NCI-H510A treated with DMSO at 0.1 percent for 48 hours (cell line): ENCODE measurements at regions not wholly inside any gene's neighbourhood (a gene's known extent, or its start where the extent isn't known, plus 50 kb on each side); places are given as distances from the start of the nearest gene placed in this dataset.
A peak's percentile ranks its signal among the peaks of the same experiment; 100 is the strongest.
"Not testable (repeated sequence)": the region's sequence is repeated elsewhere in the genome, so short reads cannot be mapped to it uniquely, and the experiment has no call there.

Source experiments
- DNase-seq: peaks from one replicate; lab custom pipeline; 2025; lab: John Stamatoyannopoulos, UW

DNA sequence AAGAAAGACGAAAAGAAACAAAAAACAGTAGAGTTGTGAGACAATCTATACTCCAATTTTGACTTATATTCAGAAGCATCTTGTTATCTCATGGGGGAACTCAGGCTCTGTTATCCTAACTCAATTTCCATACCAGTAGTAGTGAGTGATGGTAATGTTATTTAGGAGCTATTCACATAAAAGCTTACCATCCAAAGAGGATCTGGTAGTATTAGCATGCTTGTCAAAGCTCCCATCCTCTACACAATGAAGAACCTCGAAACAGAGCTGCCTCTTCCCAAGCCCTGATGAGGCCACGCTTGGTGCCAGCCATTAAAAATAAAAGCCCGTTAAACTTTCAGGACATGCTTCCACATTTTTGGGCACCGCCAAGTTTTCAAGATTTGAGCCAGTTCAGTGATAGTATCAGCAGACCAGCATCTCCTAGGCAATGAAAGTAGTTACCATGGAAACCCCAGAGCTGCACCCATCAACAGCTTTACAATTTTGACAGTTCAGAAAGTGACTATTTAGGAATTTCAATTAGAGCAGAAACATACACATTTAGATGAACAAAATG, 173.3 kb downstream of the CD83 start:
- no peak for DNase-seq

DNA sequence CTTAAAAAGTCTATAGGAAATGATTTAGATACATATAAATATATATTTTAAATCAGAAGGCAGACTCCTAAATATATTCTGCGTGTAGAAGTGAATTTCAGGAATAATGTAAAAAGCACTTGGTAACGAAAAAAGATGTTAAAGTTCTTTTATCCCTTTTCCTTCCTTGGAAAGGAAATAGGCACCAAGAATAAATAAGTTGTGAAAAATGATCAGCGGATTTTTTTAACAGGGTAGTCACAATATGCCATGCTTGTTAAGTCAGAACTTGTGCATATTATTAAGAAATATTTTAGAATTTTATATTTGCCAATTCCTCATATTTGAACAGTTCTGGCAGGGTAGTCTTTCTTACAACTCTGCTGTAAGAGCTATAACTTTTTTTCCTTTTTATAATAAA, 173.8 kb downstream of the CD83 start:
- no peak for DNase-seq

DNA sequence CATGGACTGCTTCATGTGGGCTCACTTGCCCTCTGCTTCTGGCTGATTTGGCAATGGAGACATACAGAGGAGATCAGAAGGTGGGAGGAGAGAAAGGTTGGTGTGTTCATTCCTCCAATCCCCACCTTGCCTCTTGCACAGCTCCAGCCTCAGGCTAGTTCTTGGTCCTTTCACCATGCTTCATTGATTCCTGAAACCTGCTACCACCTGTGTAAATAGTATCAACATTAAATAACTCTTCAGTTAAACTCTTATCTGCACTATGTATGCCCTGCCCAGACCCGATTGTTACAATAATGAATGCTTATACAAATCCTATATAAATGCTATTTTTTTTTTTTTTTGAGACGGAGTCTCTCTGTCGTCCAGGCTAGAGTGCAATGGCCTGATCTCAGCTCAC, 174.5 kb downstream of the CD83 start:
- peak; percentile 89 for DNase-seq

DNA sequence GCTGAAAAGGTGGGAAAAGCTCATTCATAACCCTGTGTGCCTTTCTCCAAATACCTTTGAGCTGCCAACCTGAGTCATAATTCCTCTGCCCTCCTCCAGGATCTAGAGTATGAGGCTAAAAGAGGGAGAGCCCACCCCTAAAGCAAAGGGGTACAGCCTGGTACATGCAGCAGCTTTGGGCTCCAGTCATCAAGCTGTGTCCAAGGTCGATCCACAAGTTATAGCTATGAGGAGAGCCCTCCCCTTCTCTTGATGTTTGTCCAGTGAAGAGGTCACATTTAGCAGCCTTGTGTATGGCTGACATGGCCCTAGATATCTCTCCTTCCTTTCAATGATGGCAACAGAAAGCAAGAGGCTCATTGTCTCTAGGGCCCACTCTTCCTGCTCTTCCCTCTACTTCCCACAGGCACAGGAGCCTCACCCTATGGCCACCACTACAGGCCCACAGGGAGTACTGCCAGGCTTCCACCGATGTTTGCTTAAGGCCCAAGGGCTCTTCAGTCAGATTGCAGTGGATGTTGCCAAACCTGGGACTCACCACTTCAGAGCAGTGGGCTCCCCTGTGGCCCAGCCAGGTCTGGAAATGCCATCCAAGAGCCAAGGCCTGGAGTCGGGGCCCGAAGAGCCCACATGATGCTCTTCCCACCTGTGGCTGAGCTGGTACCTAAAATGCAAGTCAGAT, 176.8 kb downstream of the CD83 start:
- peak; percentile 93 for DNase-seq

DNA sequence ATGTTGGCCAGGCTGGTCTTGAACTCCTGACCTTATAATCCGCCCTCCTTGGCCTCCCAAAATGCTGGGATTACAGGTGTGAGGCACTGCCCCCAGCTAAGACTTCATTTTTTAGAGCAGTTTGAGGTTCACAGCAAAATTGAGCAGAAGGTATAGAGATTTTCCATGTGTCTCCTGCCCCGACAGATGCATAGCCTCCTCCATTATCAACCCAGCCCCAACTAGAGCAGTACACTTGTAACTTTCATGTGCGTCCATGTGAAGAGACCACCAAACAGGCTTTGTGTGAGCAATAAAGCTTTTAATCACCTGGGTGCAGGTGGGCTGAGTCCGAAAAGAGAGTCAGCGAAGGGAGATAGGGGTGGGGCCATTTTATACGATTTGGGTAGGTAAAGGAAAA, 179.1 kb downstream of the CD83 start:
- not testable (repeated sequence) for DNase-seq

DNA sequence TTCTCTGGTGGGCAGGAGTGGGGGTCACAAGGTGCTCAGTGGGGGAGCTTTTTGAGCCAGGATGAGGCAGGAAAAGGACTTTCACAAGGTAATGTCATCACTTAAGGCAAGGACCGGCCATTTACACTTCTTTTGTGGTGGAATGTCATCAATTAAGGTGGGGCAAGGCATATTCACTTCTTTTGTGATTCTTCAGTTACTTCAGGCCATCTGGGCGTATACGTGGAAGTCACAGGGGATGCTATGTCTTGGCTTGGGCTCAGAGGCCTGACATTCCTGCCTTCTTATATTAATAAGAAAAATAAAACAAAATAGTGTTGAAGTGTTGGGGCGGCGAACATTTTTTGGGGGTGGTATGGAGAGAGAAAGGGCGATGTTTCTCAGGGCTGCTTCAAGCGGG, 179.5 kb downstream of the CD83 start:
- not testable (repeated sequence) for DNase-seq

DNA sequence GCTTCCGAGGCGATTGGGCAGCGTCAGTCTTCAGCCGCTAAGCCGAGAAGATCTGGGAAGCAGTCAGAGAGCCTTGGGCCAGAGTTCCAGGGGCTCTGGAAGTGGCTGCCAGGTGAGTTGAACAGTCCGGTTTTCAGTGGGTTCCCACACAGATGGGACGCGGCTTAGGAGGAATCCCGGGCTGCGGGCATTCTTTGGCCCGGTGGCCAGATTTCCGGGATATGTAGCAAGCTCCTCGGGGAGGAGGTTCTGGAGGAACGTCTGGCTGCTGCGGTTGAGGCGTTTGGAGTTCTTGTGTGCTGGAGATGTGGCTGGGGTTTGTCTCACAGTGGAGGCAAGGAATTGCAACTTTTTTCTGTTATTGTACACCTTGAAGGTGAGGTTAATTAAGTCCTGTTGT, 182.6 kb downstream of the CD83 start:
- DNase-seq, result not testable (repeated sequence)

DNA sequence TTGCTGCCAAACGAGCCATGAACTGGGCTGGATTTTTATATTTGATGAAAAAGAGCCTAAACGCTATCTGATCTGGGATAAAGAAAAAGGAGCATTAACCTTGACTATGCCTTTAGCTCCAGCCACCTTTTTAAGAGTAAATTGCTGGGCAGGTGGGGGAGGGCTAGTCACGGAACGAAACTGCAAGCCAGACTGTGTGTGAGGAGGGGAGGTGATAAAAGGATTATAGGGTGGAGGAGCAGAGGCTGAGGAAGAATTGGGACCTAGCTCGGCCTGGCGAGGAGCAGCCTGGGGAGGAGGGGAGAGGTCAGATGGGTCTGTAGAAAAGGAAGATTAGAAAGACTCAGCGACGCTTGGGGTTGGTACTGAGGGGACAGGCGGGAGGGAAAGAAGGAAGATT, 183.1 kb downstream of the CD83 start:
- not testable (repeated sequence) for DNase-seq

DNA sequence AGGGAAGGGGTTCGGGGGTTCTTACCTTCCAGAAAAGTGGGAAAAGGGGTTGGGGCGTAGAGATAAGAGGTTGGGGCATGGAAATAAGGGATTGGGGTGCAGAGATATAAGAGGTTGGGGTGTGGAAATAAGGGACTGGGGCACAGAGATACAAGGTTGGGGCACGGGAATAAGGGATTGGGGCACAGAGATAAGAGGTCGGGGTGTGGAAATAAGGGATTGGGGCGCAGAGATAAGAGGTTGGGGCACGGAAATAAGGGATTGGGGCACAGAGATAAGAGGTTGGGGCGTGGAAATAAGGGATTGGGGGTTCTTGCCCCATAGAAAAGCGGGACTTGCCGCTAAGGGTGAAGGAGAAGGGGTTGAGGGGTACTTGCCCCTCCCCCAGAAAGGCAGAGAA, 183.9 kb downstream of the CD83 start:
- not testable (repeated sequence) for DNase-seq

DNA sequence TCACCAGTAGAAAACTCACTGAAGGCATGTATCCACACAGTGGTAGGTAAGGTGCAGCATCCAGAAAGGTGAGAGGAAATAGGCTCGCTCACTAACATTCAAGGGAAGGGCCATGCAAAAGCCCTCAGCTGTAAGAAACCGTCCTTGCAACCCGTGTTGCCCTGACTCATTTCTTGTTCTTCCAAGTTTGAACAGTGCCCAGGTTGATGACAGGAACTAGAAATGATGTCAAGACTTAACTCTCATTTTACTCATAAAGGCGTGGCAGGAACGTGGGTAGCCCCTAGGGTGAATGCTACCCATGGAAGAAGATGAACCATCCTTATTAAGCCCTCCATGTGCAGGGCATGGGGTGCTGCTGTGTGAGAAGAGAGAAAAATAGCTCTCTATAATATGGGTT, 187.6 kb downstream of the CD83 start:
- no peak for DNase-seq

DNA sequence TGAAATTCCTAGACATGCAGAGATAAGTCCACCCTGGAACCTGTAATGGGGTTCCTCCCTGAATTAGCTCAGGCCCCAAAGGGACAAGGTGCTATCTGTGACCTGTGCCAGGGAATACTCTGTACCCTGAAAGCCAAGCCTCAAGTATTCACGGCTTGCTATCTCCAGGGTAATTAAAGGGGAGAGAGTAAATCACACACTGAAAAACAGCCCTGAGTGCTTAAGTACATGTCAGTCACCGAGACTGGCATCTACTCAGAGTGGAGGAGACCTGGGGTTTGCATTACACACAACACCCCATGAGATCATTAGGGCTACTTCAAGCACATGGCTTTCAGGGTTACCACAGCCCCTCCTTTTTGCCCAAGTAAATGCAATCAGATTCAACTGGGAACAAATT, 188.1 kb downstream of the CD83 start:
- no peak for DNase-seq

DNA sequence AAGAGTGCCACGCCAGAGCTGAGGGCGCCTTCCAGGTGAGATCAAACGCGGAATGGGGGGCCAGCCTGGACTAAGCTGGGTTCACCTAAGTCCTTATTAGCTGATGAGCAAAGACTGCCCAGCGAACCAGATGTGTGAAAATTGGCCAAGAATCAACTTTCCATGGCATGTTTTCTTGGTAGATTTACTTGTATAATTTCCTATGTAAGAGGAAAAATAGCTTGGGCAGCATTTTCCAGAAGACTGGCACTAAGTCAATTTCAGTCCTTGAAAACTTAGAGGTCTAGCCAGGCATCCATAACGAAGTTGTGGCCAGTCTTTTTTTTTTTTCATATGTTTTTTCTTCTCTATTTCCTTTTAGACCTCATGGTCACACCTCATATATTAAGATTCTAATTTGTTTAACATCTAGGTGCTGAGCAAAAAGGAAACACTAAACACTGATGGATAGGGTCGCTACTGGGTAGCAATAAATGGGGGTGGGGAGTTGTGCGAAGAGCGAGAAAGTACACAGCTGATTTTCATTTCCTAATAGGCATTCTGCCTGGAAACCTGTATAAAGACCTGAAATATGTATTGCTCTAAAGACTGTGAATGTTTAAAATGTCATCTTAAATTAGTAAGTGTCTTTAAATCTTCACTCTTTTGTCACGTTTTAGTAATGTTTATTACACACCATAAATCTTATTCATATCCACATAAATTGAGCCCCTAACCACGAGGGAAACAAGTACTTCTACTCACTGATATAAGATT, 188.8 kb downstream of the CD83 start:
- no peak for DNase-seq

DNA sequence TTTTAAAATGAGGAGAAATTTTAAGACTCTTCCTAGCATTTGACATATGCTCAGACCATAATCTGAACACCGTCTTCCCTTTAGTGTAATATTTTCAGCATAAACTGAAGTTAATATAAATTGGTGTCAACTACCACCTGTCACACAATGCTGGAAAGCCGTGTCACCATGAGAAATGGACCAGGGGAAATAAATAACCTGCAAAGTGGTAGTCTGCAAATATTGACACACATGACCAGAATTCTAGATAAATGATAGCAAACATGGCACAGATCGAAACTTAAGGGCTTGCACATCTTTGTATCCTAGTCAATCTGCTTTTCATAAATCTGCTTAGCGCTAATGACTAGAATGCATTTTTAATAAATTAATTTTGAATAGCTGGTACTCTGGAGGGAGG, 191.9 kb downstream of the CD83 start:
- peak; percentile 13 for DNase-seq

DNA sequence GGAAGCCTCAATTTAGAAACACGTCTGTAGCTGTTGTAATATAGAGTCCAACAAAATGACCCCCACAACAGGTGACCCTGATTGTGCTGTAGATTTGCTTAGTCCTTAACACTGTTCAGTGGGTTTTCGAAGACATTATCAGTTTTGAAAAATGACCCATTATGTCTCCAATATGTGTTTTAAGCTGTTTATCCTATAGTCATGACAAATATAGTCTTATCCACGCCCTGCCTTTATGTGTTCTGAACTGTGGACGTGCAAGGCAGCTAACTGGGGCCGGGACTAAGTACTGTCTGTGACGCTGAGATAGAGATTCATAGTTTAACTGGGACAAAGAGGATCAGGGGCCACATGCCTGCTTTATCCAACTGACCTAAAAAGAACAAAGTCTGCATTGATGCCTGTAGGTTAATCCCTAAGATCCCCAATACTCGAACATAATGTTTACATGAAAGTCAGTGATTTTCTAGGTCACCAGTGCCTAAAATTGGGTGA, 192.4 kb downstream of the CD83 start:
- no peak for DNase-seq

DNA sequence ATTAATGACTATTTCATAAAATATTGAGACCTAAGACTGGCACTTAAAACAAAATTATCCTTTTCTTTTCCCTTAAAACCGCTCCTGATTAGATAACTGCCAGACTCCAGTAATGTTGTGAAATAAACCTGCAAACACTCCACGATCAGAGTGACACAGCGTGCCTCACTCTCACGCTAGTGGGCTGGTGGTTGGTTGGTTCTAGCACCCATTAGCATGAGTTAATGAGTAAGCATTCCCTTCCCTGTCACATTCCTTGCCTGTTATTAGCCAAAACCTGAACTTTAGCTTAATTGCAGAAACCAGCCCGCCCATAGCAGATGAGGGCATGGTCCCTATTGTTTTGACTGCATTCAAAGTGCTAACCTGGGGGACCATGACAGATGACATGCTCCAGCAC, 193.4 kb downstream of the CD83 start:
- DNase-seq, result no peak

DNA sequence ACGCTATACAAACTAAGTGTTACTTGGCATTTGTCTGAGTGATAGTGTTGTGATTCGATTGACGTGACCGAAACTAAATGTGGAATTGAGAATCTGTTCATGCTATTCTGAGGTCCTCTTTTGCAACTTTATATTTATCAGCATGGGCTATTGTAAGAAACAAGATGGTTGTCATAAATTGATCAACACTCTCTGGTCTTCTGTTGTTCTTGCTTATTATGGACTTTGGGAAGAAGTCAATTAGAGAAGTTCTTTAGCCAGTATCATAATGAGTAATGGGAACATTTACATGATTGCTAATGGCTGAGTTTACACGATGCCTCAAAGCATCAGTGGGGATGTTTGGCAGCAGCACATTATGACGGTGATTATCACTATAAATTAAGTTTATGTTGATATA, 195.0 kb downstream of the CD83 start:
- DNase-seq, result no peak

DNA sequence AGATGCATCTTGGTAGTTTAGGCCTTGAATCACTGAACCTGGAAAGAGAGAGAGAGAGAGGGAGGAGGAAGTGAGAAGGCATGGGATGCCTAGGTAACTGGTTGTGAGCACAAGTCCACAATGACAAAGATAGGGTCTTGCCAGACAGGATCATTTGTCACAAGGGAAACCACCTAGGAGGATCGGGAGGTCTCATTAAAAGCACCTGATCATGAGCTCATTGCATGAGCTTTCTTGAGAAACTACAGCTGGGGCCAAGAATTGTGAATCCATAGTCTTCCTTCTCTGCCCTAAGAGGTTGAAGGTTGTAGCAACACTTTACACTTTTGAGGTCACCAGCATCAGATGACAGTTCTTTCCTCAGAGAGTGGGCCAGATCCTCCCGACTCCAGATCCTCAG, 195.7 kb downstream of the CD83 start:
- no peak for DNase-seq

DNA sequence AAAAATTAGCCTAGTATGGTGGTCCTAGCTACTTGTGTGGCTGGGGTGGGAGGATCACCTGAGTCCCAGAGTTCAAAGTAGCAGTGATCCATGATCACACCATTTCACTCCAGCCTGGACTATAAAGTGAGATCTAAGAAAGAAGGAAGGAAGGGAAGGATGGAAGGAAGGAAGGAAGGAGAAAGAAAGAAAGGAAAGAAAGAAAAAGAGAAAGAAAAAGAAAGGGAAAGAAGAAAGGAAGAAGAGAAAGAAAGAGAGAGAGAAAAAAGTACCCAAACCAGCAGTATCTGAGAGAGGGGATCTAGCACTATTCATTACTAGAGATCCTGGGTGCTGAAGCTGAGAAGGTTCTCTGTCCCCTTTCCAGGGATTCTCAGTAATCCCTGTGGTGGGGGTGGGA, 197.8 kb downstream of the CD83 start:
- DNase-seq, result no peak

DNA sequence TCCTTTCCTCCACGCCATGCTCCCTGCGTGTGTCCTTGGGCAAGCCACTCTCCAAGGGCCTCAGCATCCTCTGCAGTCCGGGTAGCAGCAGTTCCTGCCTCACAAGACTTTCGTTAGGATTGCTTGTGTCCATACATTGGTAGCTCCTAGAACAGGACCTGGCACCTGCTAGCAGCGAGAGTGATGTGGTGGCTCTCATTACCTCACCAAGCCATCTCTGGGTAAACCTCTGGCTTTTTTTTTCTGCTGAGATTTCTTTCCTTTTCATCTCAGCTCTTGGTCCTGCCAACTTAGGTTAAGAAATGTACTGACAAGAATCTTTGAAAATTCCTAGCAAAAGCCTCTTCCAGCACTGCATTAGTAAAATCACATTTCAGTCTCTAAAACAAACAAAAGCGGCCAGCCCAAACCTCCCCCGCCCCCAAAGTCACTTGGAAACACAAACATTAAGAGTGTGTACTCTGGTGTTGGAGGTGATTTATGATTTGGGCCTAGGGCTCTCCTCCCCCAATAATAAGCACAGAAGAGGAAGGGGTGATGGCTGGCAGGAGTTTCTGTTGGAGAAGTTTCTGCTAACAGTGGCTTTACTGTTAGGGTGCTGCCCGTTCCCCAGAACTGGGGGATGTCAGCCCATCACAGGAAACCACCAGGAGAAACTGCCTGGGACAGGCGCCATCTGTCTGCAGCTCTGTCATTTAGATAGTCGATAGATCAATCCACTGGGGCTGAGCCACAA, 199.2 kb downstream of the CD83 start:
- peak; percentile 70 for DNase-seq

DNA sequence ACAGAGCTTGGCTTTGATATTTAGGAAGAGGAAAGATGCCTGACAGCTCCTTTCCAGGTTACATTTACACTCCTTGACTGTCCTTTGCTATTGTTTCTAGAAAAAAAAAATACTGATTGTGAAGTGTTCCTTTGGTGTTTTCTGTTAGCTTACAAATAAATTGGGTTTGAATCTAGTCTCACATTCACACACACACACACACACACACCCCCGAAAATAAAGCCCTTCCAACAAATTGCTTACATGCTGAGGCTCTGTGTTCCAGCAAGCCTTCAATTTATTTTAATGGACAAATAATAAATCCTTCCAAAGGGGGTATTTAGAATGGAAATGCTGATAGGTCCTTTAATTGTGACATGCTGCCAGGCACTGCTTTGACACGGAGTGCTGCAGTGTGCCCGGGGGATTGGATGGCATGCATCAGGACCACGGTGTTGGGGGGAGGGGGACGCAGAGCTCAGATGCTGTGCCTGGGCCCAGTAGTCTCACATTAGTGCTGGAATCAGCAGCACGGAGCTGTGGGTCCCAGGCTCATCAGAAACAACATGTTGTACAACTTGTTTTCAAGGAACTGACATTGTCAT, 199.9 kb downstream of the CD83 start:
- DNase-seq, result no peak

DNA sequence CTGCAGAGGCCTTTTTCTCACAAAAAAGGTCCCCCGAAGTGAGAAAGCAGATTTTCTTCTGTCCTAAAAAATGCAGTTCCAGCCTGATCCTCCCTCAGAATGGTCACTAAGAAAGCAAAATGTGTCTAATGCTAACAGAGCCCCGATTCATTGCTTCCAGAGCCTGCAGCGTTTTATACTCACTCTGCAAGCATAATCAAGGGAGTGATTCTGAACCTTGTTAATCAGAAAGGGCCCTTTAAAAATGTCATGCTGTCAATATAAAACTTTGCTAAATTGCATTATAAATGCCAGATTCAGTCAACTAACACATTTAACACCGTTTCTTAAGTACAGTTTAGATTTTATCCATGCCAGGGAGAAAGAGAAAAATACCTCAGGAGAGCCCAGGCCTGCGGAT, 202.8 kb downstream of the CD83 start:
- no peak for DNase-seq
